Ishikawa (cell line): ENCODE measurements at regions not wholly inside any gene's neighbourhood (a gene's known extent, or its start where the extent isn't known, plus 50 kb on each side); places are given as distances from the start of the nearest gene placed in this dataset.

ENCODE experiments used
- CEBPB ChIP-seq: IDR thresholded peaks from 2 replicates; pipeline ENCODE4 v1.6.1; 2012
- EGR1 ChIP-seq: IDR thresholded peaks from 2 replicates; pipeline ENCODE4 v1.6.1; 2012
- EP300 ChIP-seq: IDR thresholded peaks from 2 replicates; pipeline ENCODE4 v1.6.1; 2012; ENCODE audit warnings: borderline replicate concordance
- MAX ChIP-seq: IDR thresholded peaks from 2 replicates; pipeline ENCODE4 v1.6.1; 2012
- RAD21 ChIP-seq: IDR thresholded peaks from 2 replicates; pipeline ENCODE4 v1.6.1; 2012; ENCODE audit warnings: low read depth
- TAF1 ChIP-seq: IDR thresholded peaks from 2 replicates; pipeline ENCODE4 v1.6.1; 2012; ENCODE audit warnings: low read depth, mild to moderate bottlenecking
- TCF12 ChIP-seq: IDR thresholded peaks from 2 replicates; pipeline ENCODE4 v1.6.1; 2012; ENCODE audit warnings: low read depth
- USF1 ChIP-seq: IDR thresholded peaks from 2 replicates; pipeline ENCODE4 v1.6.1; 2012
- ZBTB7A ChIP-seq: IDR thresholded peaks from 2 replicates; pipeline ENCODE4 v1.6.1; 2012; ENCODE audit warnings: low read depth

- TF ChIP-seq RAD21 (no peak), TAF1 (no peak), EGR1 (no peak), MAX (no peak), CEBPB (no peak), EP300 (no peak), ZBTB7A (no peak), USF1 (no peak), TCF12 (no peak)
These were observed 427.5 kb downstream of the LPIN1 start for GRCh38 chr2:12173943-12174340.
